ENCODE measurements at regions not wholly inside any gene's neighbourhood (a gene's known extent, or its start where the extent isn't known, plus 50 kb on each side); places are given as distances from the start of the nearest gene placed in this dataset.

DNA sequence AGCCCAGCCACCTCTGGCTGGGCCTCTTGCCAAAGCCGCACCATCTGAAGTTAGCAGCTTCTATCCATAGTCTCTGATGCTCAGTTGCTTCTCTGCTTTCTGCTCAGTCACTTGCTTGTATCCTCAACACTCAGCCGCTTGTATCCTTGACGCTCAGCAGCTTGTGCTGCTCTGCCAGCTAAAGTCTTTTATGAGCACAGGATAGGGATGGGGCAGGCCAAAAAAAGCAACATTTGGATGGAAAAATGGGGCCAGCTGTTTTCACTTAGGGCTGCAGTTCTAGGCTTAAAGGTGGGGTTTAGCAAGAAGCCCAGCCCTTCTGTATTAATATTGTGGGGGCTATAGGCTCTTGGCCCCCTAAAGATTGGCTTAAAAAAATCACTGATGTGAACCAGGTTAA is 739.4 kb downstream of the CDH8 start:
- TF ChIP-seq CTCF (conservative IDR thresholded peaks at IDR 0.05; ENCODE audit: low read depth, low read length) (no peak), EZH2 (IDR thresholded peaks at IDR 0.05; ENCODE audit: low read length, unreplicated experiment) (no peak), EZH2phosphoT487 (IDR thresholded peaks at IDR 0.05; ENCODE audit: borderline replicate concordance, low read length) (no peak)

Data from PC-3 (cell line).